Right lobe of liver (tissue), 4 donors: ENCODE measurements at regions not wholly inside any gene's neighbourhood (a gene's known extent, or its start where the extent isn't known, plus 50 kb on each side); places are given as distances from the start of the nearest gene placed in this dataset.

Source experiments
- POLR2A ChIP-seq: fragments of 450-650 bp; IDR thresholded peaks from one replicate; pipeline ENCODE4 v1.6.1; 2017; ENCODE audit warnings: antibody characterized with exemption, mild to moderate bottlenecking
- TF ChIP-seq, protein P1 (sequence below), 4 donors: fragments of 200-600 bp in 3 of 4; fragments of 450-650 bp in 1 of 4; IDR thresholded peaks; one replicate each; pipeline versions ENCODE4 v1.5.1 to v1.8.0; 2016 to 2022; ENCODE audit warnings: antibody characterized with exemption in 4 of 4, mild to moderate bottlenecking in 2 of 4
- donor health status: DM: no; HTN: no; CAD: no.
- donor health status: DM: no; HTN: no; CAD: no.
- donor health status: DM: no; HTN: yes; CAD: no.

DNA sequence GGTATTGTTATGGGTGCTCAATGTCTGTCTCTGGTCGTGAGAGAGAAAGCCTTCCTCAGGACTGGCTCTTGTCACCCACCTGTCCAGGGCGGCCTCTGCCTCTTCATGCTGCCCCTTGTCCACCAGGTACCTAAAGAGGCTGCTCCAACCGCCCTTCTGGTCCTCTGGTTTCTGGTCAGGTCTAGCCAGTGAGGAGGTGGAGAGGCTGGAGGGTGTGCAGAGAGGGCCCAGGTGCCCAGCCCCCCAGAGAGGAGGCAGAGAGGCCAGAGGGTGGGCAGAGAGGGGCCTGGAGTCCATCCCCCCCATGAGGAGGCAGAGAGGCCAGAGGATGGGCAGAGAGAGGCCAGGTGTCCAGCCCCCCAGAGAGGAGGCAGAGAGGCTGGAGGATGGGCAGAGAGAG lies 329.8 kb upstream of the IRX4 start:
- TF ChIP-seq, protein P1, sequence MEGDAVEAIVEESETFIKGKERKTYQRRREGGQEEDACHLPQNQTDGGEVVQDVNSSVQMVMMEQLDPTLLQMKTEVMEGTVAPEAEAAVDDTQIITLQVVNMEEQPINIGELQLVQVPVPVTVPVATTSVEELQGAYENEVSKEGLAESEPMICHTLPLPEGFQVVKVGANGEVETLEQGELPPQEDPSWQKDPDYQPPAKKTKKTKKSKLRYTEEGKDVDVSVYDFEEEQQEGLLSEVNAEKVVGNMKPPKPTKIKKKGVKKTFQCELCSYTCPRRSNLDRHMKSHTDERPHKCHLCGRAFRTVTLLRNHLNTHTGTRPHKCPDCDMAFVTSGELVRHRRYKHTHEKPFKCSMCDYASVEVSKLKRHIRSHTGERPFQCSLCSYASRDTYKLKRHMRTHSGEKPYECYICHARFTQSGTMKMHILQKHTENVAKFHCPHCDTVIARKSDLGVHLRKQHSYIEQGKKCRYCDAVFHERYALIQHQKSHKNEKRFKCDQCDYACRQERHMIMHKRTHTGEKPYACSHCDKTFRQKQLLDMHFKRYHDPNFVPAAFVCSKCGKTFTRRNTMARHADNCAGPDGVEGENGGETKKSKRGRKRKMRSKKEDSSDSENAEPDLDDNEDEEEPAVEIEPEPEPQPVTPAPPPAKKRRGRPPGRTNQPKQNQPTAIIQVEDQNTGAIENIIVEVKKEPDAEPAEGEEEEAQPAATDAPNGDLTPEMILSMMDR (IDR thresholded peaks at IDR 0.05): no peak
- TF ChIP-seq POLR2A: no peak
